ENCODE measurements at regions not wholly inside any gene's neighbourhood (a gene's known extent, or its start where the extent isn't known, plus 50 kb on each side); places are given as distances from the start of the nearest gene placed in this dataset.

DNA sequence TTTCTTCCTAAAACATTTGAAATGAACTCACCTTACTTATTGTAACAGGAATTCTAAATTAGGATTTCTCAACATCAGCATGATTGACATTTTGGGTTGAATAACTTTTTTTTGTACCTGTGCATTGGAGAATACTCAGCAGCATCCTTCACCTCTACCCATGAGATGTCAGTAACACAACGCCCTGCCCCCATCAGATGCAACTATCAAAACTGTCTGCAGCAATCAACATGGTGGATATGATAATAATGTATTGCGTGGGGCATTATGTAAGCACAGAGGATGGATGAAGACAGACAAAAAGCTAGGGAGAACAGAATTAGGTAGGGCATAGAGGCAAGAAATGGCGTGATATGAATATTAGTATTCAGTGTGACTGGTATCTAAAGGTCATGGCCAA lies 94.1 kb downstream of the PLK2 start:
- Histone ChIP-seq H3K4me2 (ENCODE audit: low read depth, low read length) (no peak overlapping the region), H3K9me2 (replicated peaks; ENCODE audit: insufficient read depth, low read length) (no peaks in the 10 kb centered on the region), H3K27ac (ENCODE audit: low read length) (no peak overlapping the region), H4K20me1 (ENCODE audit: insufficient read depth, low read length) (no peaks in the 10 kb centered on the region), H3K9me3 (replicated peaks; ENCODE audit: insufficient read depth, low read length) (no peaks in the 10 kb centered on the region), H2AFZ (ENCODE audit: low read length) (no peak overlapping the region), H3K27me3 (replicated peaks; ENCODE audit: insufficient read depth, low read length) (no peaks in the 10 kb centered on the region), H3K36me3 (replicated peaks; ENCODE audit: insufficient read depth, low read length) (no peaks in the 10 kb centered on the region), H3K4me3 (ENCODE audit: low read length) (no peak overlapping the region), H3K4me1 (ENCODE audit: low read length) (no peaks in the 10 kb centered on the region), H3K79me2 (ENCODE audit: low read length) (no peaks in the 10 kb centered on the region), H3K9ac (ENCODE audit: low read length) (no peak overlapping the region), H3F3A (ENCODE audit: insufficient read depth, low read length) (no peaks in the 10 kb centered on the region)
- TF ChIP-seq EZH2phosphoT487 (IDR thresholded peaks at IDR 0.05; ENCODE audit: low read length) (no peak), EZH2 (optimal IDR thresholded peaks at IDR 0.05; ENCODE audit: low read depth, low read length) (no peak)
- TF ChIP-seq, protein P1, sequence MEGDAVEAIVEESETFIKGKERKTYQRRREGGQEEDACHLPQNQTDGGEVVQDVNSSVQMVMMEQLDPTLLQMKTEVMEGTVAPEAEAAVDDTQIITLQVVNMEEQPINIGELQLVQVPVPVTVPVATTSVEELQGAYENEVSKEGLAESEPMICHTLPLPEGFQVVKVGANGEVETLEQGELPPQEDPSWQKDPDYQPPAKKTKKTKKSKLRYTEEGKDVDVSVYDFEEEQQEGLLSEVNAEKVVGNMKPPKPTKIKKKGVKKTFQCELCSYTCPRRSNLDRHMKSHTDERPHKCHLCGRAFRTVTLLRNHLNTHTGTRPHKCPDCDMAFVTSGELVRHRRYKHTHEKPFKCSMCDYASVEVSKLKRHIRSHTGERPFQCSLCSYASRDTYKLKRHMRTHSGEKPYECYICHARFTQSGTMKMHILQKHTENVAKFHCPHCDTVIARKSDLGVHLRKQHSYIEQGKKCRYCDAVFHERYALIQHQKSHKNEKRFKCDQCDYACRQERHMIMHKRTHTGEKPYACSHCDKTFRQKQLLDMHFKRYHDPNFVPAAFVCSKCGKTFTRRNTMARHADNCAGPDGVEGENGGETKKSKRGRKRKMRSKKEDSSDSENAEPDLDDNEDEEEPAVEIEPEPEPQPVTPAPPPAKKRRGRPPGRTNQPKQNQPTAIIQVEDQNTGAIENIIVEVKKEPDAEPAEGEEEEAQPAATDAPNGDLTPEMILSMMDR (IDR thresholded peaks at IDR 0.05; ENCODE audit: low read length) = no peak
- no peak for DNase-seq

DNA sequence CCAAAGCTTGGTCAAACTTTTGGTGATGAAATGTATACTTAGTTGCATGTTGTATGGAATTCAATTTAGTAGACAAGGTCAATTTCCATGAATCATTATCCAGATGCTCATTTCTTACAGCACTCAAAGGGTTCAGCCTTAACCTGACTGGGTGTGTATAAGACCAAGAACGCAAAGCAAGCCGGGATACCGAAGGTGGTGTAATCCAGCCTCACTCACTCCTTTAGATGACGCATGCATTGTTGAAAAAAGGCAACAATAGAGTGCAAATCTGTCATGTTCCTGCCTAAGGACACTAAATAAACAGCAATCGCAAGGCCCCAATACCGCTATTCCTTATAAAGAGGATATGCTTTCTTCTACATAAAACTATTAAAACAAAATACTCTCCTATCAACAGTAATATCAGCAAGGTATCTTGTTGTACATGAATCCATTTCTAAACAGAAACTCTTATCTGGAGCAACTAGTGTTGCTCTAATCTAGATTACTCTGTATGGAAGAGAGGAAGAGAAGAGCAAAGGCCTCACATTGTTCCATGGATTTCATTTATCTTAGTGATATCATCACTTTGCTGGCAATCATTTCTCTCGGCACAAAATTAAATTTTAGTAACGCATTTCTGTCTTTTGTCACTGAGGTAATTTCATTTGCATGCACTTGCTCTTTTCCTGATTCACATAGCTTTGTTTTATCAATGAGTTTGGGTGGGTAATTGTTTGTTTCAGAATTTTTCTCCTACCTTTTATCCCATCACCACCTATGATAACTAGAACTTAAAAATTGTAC lies 96.2 kb downstream of the PLK2 start:
- H3K4me2 ChIP-seq (ENCODE audit: low read depth, low read length) = no peak overlapping the region

GRCh38 chr5:58362135-58362534 lies 97.8 kb downstream of the PLK2 start:
- H3K9me2 ChIP-seq (replicated peaks; ENCODE audit: insufficient read depth, low read length) = no peaks in the 10 kb centered on the region
- no peaks in the 10 kb centered on the region for H3K27me3 ChIP-seq (replicated peaks; ENCODE audit: insufficient read depth, low read length)
- no peak overlapping the region for H3K4me2 ChIP-seq (ENCODE audit: low read depth, low read length)
- H3K27ac ChIP-seq (ENCODE audit: low read length) = no peak overlapping the region
- no peak overlapping the region for H3K9ac ChIP-seq (ENCODE audit: low read length)
- no peaks in the 10 kb centered on the region for H3F3A ChIP-seq (ENCODE audit: insufficient read depth, low read length)
- no peaks in the 10 kb centered on the region for H4K20me1 ChIP-seq (ENCODE audit: insufficient read depth, low read length)
- no peak overlapping the region for H3K4me3 ChIP-seq (ENCODE audit: low read length)
- H3K79me2 ChIP-seq (ENCODE audit: low read length) = no peaks in the 10 kb centered on the region
- no peak for DNase-seq
- H3K9me3 ChIP-seq (replicated peaks; ENCODE audit: insufficient read depth, low read length) = no peaks in the 10 kb centered on the region
- no peaks in the 10 kb centered on the region for H3K4me1 ChIP-seq (ENCODE audit: low read length)
- no peak for TF ChIP-seq EZH2 (optimal IDR thresholded peaks at IDR 0.05; ENCODE audit: low read depth, low read length)
- no peak for TF ChIP-seq EZH2phosphoT487 (IDR thresholded peaks at IDR 0.05; ENCODE audit: low read length)
- TF ChIP-seq, protein P1 (IDR thresholded peaks at IDR 0.05; ENCODE audit: low read length) = no peak
- H3K36me3 ChIP-seq (replicated peaks; ENCODE audit: insufficient read depth, low read length) = no peaks in the 10 kb centered on the region
- no peak overlapping the region for H2AFZ ChIP-seq (ENCODE audit: low read length)

More for the DNA sequence above, 96.2 kb downstream of the PLK2 start:
- Histone ChIP-seq H3K36me3 (replicated peaks; ENCODE audit: insufficient read depth, low read length) (no peaks in the 10 kb centered on the region), H3K4me1 (ENCODE audit: low read length) (no peaks in the 10 kb centered on the region), H3K4me3 (ENCODE audit: low read length) (no peak overlapping the region), H3K9me2 (replicated peaks; ENCODE audit: insufficient read depth, low read length) (no peaks in the 10 kb centered on the region), H3K79me2 (ENCODE audit: low read length) (no peaks in the 10 kb centered on the region), H3K9me3 (replicated peaks; ENCODE audit: insufficient read depth, low read length) (no peaks in the 10 kb centered on the region), H3K27ac (ENCODE audit: low read length) (no peak overlapping the region), H4K20me1 (ENCODE audit: insufficient read depth, low read length) (no peaks in the 10 kb centered on the region), H3K9ac (ENCODE audit: low read length) (no peak overlapping the region), H3K27me3 (replicated peaks; ENCODE audit: insufficient read depth, low read length) (no peaks in the 10 kb centered on the region), H3F3A (ENCODE audit: insufficient read depth, low read length) (no peaks in the 10 kb centered on the region), H2AFZ (ENCODE audit: low read length) (no peak overlapping the region)
- no peak for DNase-seq
- TF ChIP-seq, protein P1 (IDR thresholded peaks at IDR 0.05; ENCODE audit: low read length) = no peak
- TF ChIP-seq EZH2phosphoT487 (IDR thresholded peaks at IDR 0.05; ENCODE audit: low read length) = no peak
- no peak for TF ChIP-seq EZH2 (optimal IDR thresholded peaks at IDR 0.05; ENCODE audit: low read depth, low read length)

Measured in MM.1S (cell line).